Parathyroid adenoma (tissue), 2 donors: ENCODE measurements at regions not wholly inside any gene's neighbourhood (a gene's known extent, or its start where the extent isn't known, plus 50 kb on each side); places are given as distances from the start of the nearest gene placed in this dataset.

Source experiments
- H2AFZ ChIP-seq: fragments of 300-600 bp; sonication (generic); one replicate; pipeline ENCODE4 v1.7.0; 2017; ENCODE audit warnings: antibody characterized with exemption, mild to moderate bottlenecking
- H3K27ac ChIP-seq: fragments of 300-600 bp; sonication (generic); one replicate; pipeline ENCODE4 v1.7.0; 2017
- H3K27me3 ChIP-seq: fragments of 300-600 bp; sonication (generic); one replicate; pipeline ENCODE4 v1.7.0; 2017; ENCODE audit warnings: low read length; ENCODE audit not compliant: control insufficient read depth, insufficient read depth
- H3K36me3 ChIP-seq: fragments of 300-600 bp; sonication (generic); one replicate; pipeline ENCODE4 v1.7.0; 2017; ENCODE audit warnings: low read length; ENCODE audit not compliant: control insufficient read depth, insufficient read depth
- H3K4me1 ChIP-seq: fragments of 300-600 bp; sonication (generic); one replicate; pipeline ENCODE4 v1.7.0; 2017; ENCODE audit warnings: control low read depth
- H3K4me2 ChIP-seq: fragments of 300-600 bp; sonication (generic); one replicate; pipeline ENCODE4 v1.7.0; 2017; ENCODE audit warnings: low read length
- H3K4me3 ChIP-seq: fragments of 300-600 bp; sonication (generic); one replicate; pipeline ENCODE4 v1.7.0; 2017; ENCODE audit warnings: low read depth, low read length
- H3K79me2 ChIP-seq: fragments of 300-600 bp; sonication (generic); one replicate; pipeline ENCODE4 v1.7.0; 2017; ENCODE audit warnings: control low read depth
- H3K9ac ChIP-seq: fragments of 300-600 bp; sonication (generic); one replicate; pipeline ENCODE4 v1.7.0; 2017; ENCODE audit warnings: mild to moderate bottlenecking
- H3K9me3 ChIP-seq: fragments of 300-600 bp; sonication (generic); one replicate; pipeline ENCODE4 v1.7.0; 2017; ENCODE audit warnings: low read length; ENCODE audit not compliant: control insufficient read depth
- TF ChIP-seq, protein P1 (sequence below): fragments of 300-600 bp; sonication (generic); IDR thresholded peaks from one replicate; pipeline ENCODE4 v1.7.0; 2017; ENCODE audit warnings: antibody characterized with exemption, mild to moderate bottlenecking
- donor health status: primary hyperparathyroidism.

DNA sequence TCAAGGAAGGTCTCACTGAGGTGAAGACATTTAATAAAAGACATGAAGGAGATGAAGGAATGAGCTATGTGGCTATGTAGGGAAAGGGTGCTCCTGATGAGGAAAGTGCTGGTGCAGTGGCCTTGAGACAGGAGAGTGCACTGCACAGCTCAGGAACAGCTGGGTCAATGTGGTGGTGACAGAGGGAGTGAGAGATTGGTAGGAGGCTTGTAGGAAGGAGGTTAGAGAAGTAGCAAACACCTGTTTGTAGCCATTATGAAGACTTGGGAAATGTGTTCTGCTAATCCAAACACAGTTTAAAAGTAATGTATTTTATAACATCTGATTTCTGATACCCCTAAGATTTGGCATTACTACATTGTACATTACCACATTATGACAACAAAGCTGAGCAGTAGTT lies 115.1 kb upstream of the MTAP start:
- H3K36me3 ChIP-seq = no peaks in the 10 kb centered on the region
- no peak overlapping the region for H3K9ac ChIP-seq
- H3K27me3 ChIP-seq = no peaks in the 10 kb centered on the region
- no peak overlapping the region for H3K4me2 ChIP-seq
- no peaks in the 10 kb centered on the region for H3K79me2 ChIP-seq
- TF ChIP-seq, protein P1, sequence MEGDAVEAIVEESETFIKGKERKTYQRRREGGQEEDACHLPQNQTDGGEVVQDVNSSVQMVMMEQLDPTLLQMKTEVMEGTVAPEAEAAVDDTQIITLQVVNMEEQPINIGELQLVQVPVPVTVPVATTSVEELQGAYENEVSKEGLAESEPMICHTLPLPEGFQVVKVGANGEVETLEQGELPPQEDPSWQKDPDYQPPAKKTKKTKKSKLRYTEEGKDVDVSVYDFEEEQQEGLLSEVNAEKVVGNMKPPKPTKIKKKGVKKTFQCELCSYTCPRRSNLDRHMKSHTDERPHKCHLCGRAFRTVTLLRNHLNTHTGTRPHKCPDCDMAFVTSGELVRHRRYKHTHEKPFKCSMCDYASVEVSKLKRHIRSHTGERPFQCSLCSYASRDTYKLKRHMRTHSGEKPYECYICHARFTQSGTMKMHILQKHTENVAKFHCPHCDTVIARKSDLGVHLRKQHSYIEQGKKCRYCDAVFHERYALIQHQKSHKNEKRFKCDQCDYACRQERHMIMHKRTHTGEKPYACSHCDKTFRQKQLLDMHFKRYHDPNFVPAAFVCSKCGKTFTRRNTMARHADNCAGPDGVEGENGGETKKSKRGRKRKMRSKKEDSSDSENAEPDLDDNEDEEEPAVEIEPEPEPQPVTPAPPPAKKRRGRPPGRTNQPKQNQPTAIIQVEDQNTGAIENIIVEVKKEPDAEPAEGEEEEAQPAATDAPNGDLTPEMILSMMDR = no peak
- H3K4me3 ChIP-seq = no peak overlapping the region
- H3K9me3 ChIP-seq = no peaks in the 10 kb centered on the region
- H2AFZ ChIP-seq = no peak overlapping the region
- H3K4me1 ChIP-seq = no peaks in the 10 kb centered on the region
- no peak overlapping the region for H3K27ac ChIP-seq

DNA sequence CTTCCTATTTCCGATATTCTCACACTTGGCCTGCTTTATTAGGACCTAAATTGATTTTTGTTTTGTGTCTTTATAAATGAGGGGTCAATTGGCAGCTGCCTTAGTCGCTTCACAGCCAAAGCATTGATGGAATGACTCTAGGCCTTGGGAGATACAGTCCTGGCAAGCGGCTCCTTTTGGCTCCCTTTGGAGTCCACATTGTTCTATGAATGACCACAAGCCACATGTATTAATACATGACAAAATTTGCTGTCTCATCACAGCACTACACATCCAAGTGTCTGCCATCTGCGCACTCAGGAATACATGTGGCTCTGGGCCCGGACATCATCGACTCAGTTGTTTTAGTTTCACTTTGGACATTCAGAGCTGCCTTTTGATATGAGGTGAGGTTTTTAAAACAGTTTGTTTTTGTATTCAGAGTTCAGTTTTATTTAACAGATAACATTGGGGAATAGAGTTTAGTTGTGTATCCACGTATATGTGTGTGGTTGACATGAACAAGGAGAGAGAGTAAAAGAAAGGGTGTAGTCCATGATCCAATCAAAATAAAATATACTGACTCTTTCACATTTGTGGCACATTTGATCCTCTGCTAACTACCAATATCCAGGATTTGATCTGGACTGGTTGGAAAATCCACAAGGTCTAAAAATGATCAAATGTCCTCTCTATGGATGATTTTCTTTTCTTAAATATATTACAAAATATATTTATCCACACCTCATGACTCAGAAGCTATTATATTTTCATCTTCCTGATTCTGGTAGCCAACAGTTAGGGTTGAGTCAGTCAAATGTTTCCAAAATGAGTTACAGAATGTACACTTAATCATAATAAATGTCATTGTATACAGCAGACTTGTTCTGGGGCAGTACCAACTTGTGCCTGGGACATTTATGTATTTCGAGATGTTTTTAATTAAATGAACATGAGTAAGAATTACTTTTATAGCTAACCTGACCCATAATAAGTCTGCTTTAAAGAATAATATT lies 114.0 kb upstream of the MTAP start:
- Histone ChIP-seq H3K36me3 (no peaks in the 10 kb centered on the region), H2AFZ (no peak overlapping the region), H3K4me2 (no peak overlapping the region), H3K9me3 (no peaks in the 10 kb centered on the region), H3K27ac (no peak overlapping the region), H3K4me1 (no peaks in the 10 kb centered on the region), H3K9ac (no peak overlapping the region), H3K79me2 (no peaks in the 10 kb centered on the region), H3K27me3 (no peaks in the 10 kb centered on the region), H3K4me3 (no peak overlapping the region)
- TF ChIP-seq, protein P1 = no peak

DNA sequence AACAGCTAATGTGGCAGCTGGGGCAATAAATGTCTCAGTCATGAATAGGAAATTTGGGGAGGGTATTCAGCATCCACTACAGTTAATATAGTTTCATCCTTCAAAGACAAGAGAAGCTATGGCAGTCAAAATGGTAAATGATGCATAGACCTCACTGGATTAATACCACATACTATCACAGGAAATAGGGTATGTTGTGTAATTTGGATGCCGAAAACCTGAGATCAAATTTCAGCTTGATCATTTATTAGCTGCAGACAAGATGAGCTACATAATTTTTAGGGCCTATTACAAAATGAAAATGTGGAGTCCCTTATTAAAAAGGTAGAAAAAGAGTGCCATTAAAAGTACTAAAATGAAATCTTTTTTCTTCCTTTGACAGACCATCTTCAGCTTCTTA lies 112.6 kb upstream of the MTAP start:
- H3K79me2 ChIP-seq = no peaks in the 10 kb centered on the region
- no peaks in the 10 kb centered on the region for H3K4me1 ChIP-seq
- no peak overlapping the region for H3K4me3 ChIP-seq
- TF ChIP-seq, protein P1 = no peak
- H3K9ac ChIP-seq = no peak overlapping the region
- H3K4me2 ChIP-seq = no peak overlapping the region
- H2AFZ ChIP-seq = no peak overlapping the region
- H3K9me3 ChIP-seq = no peaks in the 10 kb centered on the region
- H3K27me3 ChIP-seq = no peaks in the 10 kb centered on the region
- no peak overlapping the region for H3K27ac ChIP-seq
- no peaks in the 10 kb centered on the region for H3K36me3 ChIP-seq

DNA sequence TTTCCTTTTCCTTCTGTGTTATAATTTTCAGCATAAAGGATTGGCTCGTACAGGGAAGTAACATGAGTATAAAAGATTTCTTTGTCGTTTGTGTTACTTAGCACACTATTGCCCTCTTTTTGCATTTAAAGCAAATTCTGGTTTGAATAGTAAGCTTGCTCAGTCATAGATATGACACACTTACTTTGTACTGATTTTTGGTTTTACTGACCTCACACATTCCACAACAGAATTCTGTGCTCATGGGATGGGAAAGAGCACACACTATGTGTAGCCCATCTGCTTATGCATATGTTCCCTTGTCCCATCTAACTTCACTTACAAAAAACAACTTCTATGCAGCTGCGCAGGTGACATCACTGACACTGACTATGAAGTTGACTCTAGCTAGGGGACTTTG lies 111.9 kb upstream of the MTAP start:
- Histone ChIP-seq H3K36me3 (no peaks in the 10 kb centered on the region), H2AFZ (no peak overlapping the region), H3K27me3 (no peaks in the 10 kb centered on the region), H3K4me3 (no peak overlapping the region), H3K9ac (no peak overlapping the region), H3K4me1 (no peaks in the 10 kb centered on the region), H3K79me2 (no peaks in the 10 kb centered on the region), H3K4me2 (no peak overlapping the region), H3K9me3 (no peaks in the 10 kb centered on the region), H3K27ac (no peak overlapping the region)
- TF ChIP-seq, protein P1 = no peak

DNA sequence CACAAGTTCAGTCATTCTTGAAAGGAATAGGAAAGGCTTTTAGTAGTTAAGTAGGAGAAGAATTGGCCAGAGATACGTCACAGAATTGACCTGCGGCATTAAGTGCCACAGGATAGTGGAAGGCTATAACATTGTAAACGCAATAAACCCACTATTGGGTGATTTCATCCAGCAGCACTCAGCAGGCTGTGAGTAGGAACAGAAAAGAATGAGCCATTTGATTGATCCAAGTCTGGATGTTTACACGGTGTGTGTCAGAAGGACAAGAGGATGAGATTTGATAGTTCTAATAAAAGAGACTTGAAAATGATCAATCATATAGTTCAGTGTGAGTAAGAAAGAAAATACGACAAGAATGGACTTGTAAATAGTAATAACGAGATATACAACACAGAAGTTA lies 110.0 kb upstream of the MTAP start:
- no peak overlapping the region for H3K27ac ChIP-seq
- no peak overlapping the region for H2AFZ ChIP-seq
- no peaks in the 10 kb centered on the region for H3K79me2 ChIP-seq
- no peak overlapping the region for H3K4me2 ChIP-seq
- H3K4me3 ChIP-seq = no peak overlapping the region
- no peaks in the 10 kb centered on the region for H3K36me3 ChIP-seq
- H3K4me1 ChIP-seq = no peaks in the 10 kb centered on the region
- TF ChIP-seq, protein P1 = no peak
- H3K9ac ChIP-seq = no peak overlapping the region
- H3K27me3 ChIP-seq = no peaks in the 10 kb centered on the region
- H3K9me3 ChIP-seq = no peaks in the 10 kb centered on the region
